WTC11 (cell line): ENCODE measurements at regions not wholly inside any gene's neighbourhood (a gene's known extent, or its start where the extent isn't known, plus 50 kb on each side); places are given as distances from the start of the nearest gene placed in this dataset.

Experiments used
- ARID4B ChIP-seq: sonication (generic); formaldehyde crosslinking; IDR thresholded peaks from 2 replicates; pipeline ENCODE4 v1.8.0; 2023; ENCODE audit warnings: missing genetic modification reagents, mild to moderate bottlenecking, borderline replicate concordance
- CTCF ChIP-seq: fragments of 200-600 bp; IDR thresholded peaks from 2 replicates; pipeline ENCODE4 v1.8.0; 2022; ENCODE audit warnings: antibody characterized with exemption
- FOXJ3 ChIP-seq: sonication (generic); formaldehyde crosslinking; IDR thresholded peaks from 2 replicates; pipeline ENCODE4 v1.9.0; 2021; ENCODE audit warnings: missing genetic modification reagents, mild to moderate bottlenecking, borderline replicate concordance
- JAZF1 ChIP-seq: fragments of 250-450 bp; sonication (Bioruptor Pico); IDR thresholded peaks from 2 replicates; pipeline ENCODE4 v1.9.0; 2021; ENCODE audit warnings: moderate library complexity, mild to moderate bottlenecking, inconsistent platforms
- MAX ChIP-seq: sonication (generic); formaldehyde crosslinking; IDR thresholded peaks from 2 replicates; pipeline ENCODE4 v1.8.0; 2022; ENCODE audit warnings: mild to moderate bottlenecking, missing genetic modification reagents
- NR3C1 ChIP-seq: sonication (generic); formaldehyde crosslinking; conservative IDR thresholded peaks from 2 replicates; pipeline ENCODE4 v1.8.1; 2023; ENCODE audit warnings: low read depth, mild to moderate bottlenecking, missing genetic modification reagents
- RELA ChIP-seq: sonication (generic); formaldehyde crosslinking; IDR thresholded peaks from 2 replicates; pipeline ENCODE4 v1.8.1; 2022; ENCODE audit warnings: missing genetic modification reagents, mild to moderate bottlenecking, borderline replicate concordance
- TF ChIP-seq, protein P1 (sequence below): sonication (generic); formaldehyde crosslinking; IDR thresholded peaks from 2 replicates; pipeline ENCODE4 v1.8.1; 2023; ENCODE audit warnings: mild to moderate bottlenecking, moderate library complexity, missing genetic modification reagents

DNA sequence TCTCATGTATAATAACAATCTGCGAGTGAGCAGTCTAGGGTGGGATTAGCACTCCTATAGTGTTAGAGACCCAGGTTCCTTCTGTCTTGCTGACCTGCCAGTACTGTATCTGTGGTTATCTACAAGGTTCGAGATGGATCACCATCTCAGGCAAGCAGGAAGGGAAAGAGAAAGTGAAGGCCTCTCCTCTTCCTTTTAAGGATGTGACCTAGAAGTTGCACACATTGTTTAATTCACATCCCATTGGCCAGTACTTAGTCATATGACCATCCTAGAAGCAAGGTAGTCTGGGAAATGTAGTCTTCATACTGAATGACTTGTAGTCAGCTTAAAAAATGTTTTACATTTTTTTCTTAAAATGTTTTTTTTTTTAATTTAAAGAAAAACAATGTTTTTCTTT, 168.6 kb downstream of the CARTPT start:
- TF ChIP-seq CTCF (no peak), RELA (no peak), ARID4B (CRISPR knock-in tag) (no peak), NR3C1 (CRISPR knock-in tag) (no peak), JAZF1 (CRISPR knock-in tag) (no peak), MAX (CRISPR knock-in tag) (no peak), FOXJ3 (no peak)
- TF ChIP-seq, protein P1, sequence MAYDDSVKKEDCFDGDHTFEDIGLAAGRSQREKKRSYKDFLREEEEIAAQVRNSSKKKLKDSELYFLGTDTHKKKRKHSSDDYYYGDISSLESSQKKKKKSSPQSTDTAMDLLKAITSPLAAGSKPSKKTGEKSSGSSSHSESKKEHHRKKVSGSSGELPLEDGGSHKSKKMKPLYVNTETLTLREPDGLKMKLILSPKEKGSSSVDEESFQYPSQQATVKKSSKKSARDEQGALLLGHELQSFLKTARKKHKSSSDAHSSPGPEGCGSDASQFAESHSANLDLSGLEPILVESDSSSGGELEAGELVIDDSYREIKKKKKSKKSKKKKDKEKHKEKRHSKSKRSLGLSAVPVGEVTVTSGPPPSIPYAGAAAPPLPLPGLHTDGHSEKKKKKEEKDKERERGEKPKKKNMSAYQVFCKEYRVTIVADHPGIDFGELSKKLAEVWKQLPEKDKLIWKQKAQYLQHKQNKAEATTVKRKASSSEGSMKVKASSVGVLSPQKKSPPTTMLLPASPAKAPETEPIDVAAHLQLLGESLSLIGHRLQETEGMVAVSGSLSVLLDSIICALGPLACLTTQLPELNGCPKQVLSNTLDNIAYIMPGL (CRISPR knock-in tag), result no peak
